ENCODE measurements at regions not wholly inside any gene's neighbourhood (a gene's known extent, or its start where the extent isn't known, plus 50 kb on each side); places are given as distances from the start of the nearest gene placed in this dataset.
A peak's percentile ranks its signal among the peaks of the same experiment; 100 is the strongest.

DNA sequence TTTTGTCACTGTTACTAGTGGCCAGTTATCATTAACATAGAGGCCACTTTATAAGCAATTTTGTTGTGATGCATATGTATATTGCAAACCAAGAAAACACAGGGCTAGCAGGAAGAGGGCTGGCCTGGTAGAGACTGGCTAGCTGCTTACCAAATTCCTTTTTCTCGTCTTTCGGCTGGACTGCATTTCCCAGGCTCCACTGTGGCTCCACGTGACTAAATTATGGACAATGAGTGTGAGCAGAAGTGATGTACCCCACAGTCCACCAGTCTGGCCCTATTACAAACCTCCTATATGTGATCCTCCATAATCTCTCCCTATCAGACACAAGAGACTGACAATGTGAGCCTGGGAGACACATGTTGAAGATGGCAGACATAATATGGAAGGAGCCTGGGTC, 257.0 kb downstream of the MFSD1 start:
- Histone ChIP-seq H3K79me2 (ENCODE audit: low read length) (no peaks in the 10 kb centered on the region), H3K9ac (ENCODE audit: low read length) (no peak overlapping the region), H3K4me1 (ENCODE audit: low read length) (no peaks in the 10 kb centered on the region), H2AFZ (ENCODE audit: low read length) (no peak overlapping the region), H3K4me3 (ENCODE audit: low read length) (no peak overlapping the region), H4K20me1 (ENCODE audit: insufficient read depth, low read length) (no peaks in the 10 kb centered on the region), H3K9me2 (replicated peaks; ENCODE audit: insufficient read depth, low read length) (no peaks in the 10 kb centered on the region), H3K9me3 (replicated peaks; ENCODE audit: insufficient read depth, low read length) (no peaks in the 10 kb centered on the region), H3K27me3 (replicated peaks; ENCODE audit: insufficient read depth, low read length) (no peaks in the 10 kb centered on the region), H3K4me2 (ENCODE audit: low read depth, low read length) (no peak overlapping the region), H3F3A (ENCODE audit: insufficient read depth, low read length) (no peaks in the 10 kb centered on the region), H3K36me3 (replicated peaks; ENCODE audit: insufficient read depth, low read length) (no peaks in the 10 kb centered on the region), H3K27ac (ENCODE audit: low read length) (no peak overlapping the region)
- TF ChIP-seq EZH2phosphoT487 (IDR thresholded peaks at IDR 0.05; ENCODE audit: low read length), result no peak
- TF ChIP-seq, protein P1, sequence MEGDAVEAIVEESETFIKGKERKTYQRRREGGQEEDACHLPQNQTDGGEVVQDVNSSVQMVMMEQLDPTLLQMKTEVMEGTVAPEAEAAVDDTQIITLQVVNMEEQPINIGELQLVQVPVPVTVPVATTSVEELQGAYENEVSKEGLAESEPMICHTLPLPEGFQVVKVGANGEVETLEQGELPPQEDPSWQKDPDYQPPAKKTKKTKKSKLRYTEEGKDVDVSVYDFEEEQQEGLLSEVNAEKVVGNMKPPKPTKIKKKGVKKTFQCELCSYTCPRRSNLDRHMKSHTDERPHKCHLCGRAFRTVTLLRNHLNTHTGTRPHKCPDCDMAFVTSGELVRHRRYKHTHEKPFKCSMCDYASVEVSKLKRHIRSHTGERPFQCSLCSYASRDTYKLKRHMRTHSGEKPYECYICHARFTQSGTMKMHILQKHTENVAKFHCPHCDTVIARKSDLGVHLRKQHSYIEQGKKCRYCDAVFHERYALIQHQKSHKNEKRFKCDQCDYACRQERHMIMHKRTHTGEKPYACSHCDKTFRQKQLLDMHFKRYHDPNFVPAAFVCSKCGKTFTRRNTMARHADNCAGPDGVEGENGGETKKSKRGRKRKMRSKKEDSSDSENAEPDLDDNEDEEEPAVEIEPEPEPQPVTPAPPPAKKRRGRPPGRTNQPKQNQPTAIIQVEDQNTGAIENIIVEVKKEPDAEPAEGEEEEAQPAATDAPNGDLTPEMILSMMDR (IDR thresholded peaks at IDR 0.05; ENCODE audit: low read length), result no peak
- no peak for TF ChIP-seq EZH2 (optimal IDR thresholded peaks at IDR 0.05; ENCODE audit: low read depth, low read length)
- DNase-seq, result no peak

DNA sequence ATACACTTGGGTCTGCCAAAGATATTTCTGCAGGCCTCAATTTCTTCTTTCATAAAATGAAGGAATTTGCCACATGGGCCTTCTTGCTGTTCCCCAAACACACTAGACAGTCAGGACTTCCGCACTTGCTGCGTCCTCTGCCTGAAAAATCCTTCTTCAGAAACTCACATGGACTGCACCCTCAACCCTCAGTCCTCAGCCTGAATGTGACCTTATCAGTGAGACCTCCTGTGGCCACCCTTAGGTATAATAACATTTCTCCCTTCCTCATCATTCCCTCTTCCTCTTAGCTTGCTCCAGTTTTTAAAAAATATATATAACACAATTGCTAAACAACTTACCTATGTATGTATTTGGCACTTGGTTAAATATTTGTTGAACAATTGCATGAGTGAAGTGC, 257.5 kb downstream of the MFSD1 start:
- H3K9me3 ChIP-seq (replicated peaks; ENCODE audit: insufficient read depth, low read length), result no peaks in the 10 kb centered on the region
- no peak for DNase-seq
- no peaks in the 10 kb centered on the region for H3K36me3 ChIP-seq (replicated peaks; ENCODE audit: insufficient read depth, low read length)
- no peak overlapping the region for H3K4me3 ChIP-seq (ENCODE audit: low read length)
- H3K4me1 ChIP-seq (ENCODE audit: low read length), result no peaks in the 10 kb centered on the region
- H2AFZ ChIP-seq (ENCODE audit: low read length), result no peak overlapping the region
- no peaks in the 10 kb centered on the region for H3K9me2 ChIP-seq (replicated peaks; ENCODE audit: insufficient read depth, low read length)
- no peak for TF ChIP-seq EZH2phosphoT487 (IDR thresholded peaks at IDR 0.05; ENCODE audit: low read length)
- TF ChIP-seq, protein P1 (IDR thresholded peaks at IDR 0.05; ENCODE audit: low read length), result peak; percentile 14; the same call in 1 of the 2 replicates
- no peak overlapping the region for H3K27ac ChIP-seq (ENCODE audit: low read length)
- H3K9ac ChIP-seq (ENCODE audit: low read length), result no peak overlapping the region
- H3K4me2 ChIP-seq (ENCODE audit: low read depth, low read length), result no peak overlapping the region
- no peaks in the 10 kb centered on the region for H3K79me2 ChIP-seq (ENCODE audit: low read length)
- H3K27me3 ChIP-seq (replicated peaks; ENCODE audit: insufficient read depth, low read length), result no peaks in the 10 kb centered on the region
- H3F3A ChIP-seq (ENCODE audit: insufficient read depth, low read length), result no peaks in the 10 kb centered on the region
- H4K20me1 ChIP-seq (ENCODE audit: insufficient read depth, low read length), result no peaks in the 10 kb centered on the region

GRCh38 chr3:159062734-159063410, 261.0 kb downstream of the MFSD1 start:
- H2AFZ ChIP-seq (ENCODE audit: low read length), result no peak overlapping the region
- H3K27ac ChIP-seq (ENCODE audit: low read length), result no peak overlapping the region
- H3F3A ChIP-seq (ENCODE audit: insufficient read depth, low read length), result no peaks in the 10 kb centered on the region
- TF ChIP-seq EZH2 (optimal IDR thresholded peaks at IDR 0.05; ENCODE audit: low read depth, low read length) (no peak), EZH2phosphoT487 (IDR thresholded peaks at IDR 0.05; ENCODE audit: low read length) (no peak)
- TF ChIP-seq, protein P1 (IDR thresholded peaks at IDR 0.05; ENCODE audit: low read length), result no peak
- H3K36me3 ChIP-seq (replicated peaks; ENCODE audit: insufficient read depth, low read length), result no peaks in the 10 kb centered on the region
- H3K79me2 ChIP-seq (ENCODE audit: low read length), result no peaks in the 10 kb centered on the region
- no peak overlapping the region for H3K4me3 ChIP-seq (ENCODE audit: low read length)
- H4K20me1 ChIP-seq (ENCODE audit: insufficient read depth, low read length), result no peaks in the 10 kb centered on the region
- H3K9me3 ChIP-seq (replicated peaks; ENCODE audit: insufficient read depth, low read length), result no peaks in the 10 kb centered on the region
- no peak overlapping the region for H3K4me2 ChIP-seq (ENCODE audit: low read depth, low read length)
- H3K27me3 ChIP-seq (replicated peaks; ENCODE audit: insufficient read depth, low read length), result no peaks in the 10 kb centered on the region
- no peaks in the 10 kb centered on the region for H3K4me1 ChIP-seq (ENCODE audit: low read length)
- DNase-seq, result peak; percentile 16
- H3K9ac ChIP-seq (ENCODE audit: low read length), result no peak overlapping the region
- H3K9me2 ChIP-seq (replicated peaks; ENCODE audit: insufficient read depth, low read length), result no peaks in the 10 kb centered on the region

All from MM.1S (cell line).